HG02588 (cell line): ENCODE measurements at regions not wholly inside any gene's neighbourhood (a gene's known extent, or its start where the extent isn't known, plus 50 kb on each side); places are given as distances from the start of the nearest gene placed in this dataset.
"Not testable (repeated sequence)": the region's sequence is repeated elsewhere in the genome, so short reads cannot be mapped to it uniquely, and the experiment has no call there.

Experiments
- ATAC-seq: cut with Tn5 transposase; IDR thresholded peaks from one replicate; pipeline ENCODE4 v1.9.1; 2021; ENCODE audit warnings: mild to moderate bottlenecking, moderate library complexity; ENCODE audit not compliant: unreplicated experiment

GRCh38 chr6:135604035-135604860 lies 106.7 kb upstream of the AHI1 start:
- no peak for ATAC-seq

DNA sequence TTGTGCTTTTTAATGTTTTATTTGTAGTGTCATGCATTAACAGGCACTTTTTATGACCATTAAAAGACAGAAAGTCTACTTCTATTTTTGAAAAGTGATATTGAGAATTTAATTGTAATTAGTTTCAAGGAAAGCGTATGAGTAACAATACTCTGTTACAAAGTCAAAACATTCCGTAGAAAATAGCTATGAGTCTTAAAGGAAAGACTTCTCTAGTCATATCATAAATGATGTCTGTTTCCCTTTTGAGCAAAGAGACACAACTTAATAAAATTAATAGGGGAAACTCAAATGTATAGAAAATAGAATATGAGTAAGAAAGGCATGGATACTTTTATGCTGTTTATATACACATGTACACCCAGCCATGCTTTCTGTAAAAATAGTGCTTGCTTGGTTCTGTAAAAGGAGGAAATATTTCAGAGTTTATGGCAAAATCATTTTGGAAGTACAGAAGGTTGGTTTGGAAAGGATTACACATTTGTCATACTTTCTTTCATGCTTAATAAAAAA lies 107.8 kb upstream of the AHI1 start:
- ATAC-seq: no peak

DNA sequence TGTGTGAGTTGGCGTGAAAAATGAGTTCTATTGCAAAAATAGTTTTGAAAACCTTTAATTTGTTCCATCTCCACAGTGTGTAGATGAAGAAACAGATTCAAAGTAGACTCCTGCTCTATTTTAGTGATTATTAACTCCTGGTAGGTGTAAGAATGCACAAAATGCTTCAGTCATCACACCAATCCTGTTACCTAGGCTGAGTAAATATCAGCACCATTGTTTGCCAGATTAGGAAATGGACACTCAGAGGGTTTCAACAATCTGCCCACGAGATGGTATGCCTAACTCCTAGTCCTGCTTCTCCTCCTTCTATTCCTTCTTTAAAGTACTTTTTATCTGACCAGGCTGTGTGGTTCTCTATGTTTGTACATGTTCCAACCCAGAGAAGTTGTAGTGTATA lies 108.9 kb upstream of the AHI1 start:
- no peak for ATAC-seq

DNA sequence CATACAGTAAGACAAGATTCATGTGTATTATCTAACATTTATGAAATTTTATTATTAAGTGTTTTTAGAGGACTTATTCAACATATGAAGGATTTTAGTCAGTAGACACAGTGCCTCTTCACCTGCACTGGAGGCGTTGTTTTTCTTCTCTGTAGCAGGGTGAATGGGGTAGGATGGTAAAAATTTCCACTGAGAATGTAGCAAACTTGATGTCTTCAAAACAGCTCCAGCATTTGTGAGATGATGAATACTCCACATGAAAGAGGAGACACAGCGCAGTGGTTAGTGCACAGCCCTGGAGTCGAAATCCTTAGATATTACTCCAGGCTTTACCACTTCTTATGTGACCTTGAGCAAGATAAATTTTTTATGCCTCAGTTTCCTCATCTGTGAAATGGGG lies 110.5 kb upstream of the AHI1 start:
- no peak for ATAC-seq

- not testable (repeated sequence) for ATAC-seq
Observed at GRCh38 chr6:135610192-135610591, 112.7 kb upstream of the AHI1 start.

DNA sequence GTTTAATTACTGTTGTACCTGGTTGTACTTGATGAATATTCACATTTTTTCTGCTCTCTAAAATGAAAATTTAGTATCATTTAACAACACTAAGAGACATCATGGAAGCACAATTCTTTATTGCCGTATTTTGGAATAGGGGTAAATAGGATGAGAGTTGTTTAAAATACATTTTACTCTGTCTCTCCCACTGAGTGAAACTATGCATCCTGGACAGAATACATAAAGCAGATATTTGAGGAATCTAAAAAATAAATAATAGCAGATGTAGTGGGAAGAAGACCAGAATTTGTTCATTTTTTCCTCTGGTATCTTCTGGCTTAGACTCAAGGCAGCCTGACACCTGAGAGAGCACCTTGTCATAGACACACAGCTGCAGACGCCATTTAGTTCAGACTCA lies 119.1 kb upstream of the AHI1 start:
- ATAC-seq: no peak

- no peak for ATAC-seq
Observed at GRCh38 chr6:135617222-135617621, 119.7 kb upstream of the AHI1 start.

DNA sequence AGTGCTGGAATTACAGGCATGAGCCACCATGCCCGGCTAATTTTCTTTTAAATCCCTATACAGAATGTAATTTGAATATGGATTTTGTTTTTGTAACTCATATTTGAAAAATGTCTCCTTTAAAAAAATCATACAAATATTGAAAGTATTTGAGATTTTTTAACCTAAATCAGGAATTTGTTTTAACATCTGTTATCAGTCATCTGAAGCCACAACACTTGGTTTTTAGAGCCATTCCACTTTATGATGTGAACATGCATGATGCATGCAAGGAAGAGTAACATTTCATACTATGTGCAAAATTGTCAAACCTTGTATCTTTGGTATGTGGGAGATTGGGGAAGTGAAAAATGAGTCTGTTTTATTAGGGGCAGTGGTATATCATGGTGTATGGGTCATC lies 124.5 kb upstream of the AHI1 start:
- ATAC-seq: no peak

GRCh38 chr6:135623979-135624378 lies 126.4 kb upstream of the AHI1 start:
- no peak for ATAC-seq

GRCh38 chr6:135624402-135625295 lies 127.1 kb upstream of the AHI1 start:
- ATAC-seq: no peak

- ATAC-seq: not testable (repeated sequence)
Observed at GRCh38 chr6:135626001-135626400, 128.5 kb upstream of the AHI1 start.

- peak; percentile 77 for ATAC-seq
Observed at GRCh38 chr6:135627092-135627715, 129.7 kb upstream of the AHI1 start.

DNA sequence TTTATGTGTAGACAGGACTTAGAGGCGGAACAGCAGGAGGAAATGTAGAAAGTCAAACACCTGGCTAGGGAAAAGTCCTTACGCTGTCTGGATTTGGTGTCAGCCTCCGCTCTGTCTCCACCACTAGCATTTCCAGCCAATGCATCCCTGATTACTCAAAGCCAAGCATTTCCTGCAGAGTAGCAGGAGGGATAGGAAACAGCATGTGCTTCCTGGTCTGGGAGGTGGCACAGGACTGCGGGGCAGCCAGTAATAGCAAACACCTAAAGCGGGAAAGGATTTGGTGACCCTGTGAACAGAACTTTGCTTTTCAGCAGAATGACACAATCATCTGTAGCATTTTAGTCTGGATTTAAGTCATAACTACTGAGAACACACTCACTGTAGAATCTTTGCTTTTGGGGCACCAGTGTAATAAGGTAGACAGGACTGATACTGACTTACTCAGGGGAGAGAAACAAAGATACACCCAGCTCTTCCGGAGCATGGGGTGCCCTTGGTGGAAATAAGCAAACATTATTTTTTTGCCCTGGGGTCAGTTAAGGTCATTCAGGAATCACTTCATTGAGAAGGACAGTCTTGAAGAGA lies 133.3 kb upstream of the AHI1 start:
- ATAC-seq: no peak

DNA sequence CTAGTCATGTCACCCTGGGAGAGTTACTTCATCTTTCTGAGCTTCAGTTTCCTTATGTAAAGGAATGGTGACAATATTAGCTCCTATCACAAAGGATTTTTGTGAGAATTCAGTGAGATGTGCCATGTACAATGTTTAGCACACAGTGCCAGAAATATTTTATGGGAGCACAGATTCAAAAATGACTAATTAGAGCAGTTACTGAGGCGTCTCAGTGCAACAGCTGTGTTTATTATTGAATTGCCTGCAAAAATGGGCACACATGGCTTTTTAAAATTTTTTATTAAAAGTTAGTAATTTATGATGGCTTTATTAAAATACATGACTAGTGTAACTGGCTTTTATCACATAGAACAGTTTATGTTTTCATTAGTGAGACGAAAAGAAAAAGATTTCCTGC lies 134.3 kb upstream of the AHI1 start:
- no peak for ATAC-seq

DNA sequence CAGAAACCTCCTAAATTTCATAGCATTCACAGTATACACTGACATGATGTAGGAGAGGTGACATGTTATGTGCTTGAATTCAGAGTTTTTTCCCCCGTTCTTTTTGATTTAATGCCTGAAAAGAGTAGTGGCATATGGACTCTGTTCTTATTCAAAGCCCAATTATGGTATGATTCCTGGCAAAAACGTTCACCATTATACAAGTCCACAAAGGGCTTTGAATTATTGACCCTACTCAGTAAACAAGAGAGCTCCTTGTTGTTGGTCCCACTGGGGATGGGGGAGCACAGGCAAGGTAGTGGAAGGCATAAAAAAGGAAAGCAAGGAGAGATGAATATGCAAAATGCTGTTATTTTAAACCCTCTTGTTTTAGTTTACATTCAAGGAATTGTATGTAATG lies 136.0 kb upstream of the AHI1 start:
- ATAC-seq: no peak

- ATAC-seq: no peak
Observed at GRCh38 chr6:135637701-135638100, 140.2 kb upstream of the AHI1 start.

DNA sequence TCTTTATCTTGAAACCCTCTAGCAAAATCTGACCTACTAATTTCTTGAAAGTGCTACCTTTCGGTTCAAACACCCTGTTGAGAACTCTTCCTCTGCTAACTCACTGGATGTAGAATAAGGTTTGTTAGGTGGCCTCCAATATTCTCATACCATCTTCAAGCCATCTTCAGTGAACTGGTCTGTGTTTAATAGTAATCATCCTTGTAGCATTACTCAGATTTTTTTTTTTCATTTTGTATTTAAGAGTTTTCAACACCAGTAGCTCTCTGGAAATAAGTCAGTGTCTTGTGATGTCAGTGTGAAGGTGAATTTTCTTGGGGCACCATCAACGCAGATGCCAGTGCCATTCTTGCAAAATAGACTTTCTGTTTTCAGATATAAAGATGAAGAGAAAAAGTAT lies 140.6 kb upstream of the AHI1 start:
- no peak for ATAC-seq

GRCh38 chr6:135640048-135640447 lies 142.5 kb upstream of the AHI1 start:
- ATAC-seq: no peak

GRCh38 chr6:135640449-135641111 lies 143.0 kb upstream of the AHI1 start:
- ATAC-seq: no peak

DNA sequence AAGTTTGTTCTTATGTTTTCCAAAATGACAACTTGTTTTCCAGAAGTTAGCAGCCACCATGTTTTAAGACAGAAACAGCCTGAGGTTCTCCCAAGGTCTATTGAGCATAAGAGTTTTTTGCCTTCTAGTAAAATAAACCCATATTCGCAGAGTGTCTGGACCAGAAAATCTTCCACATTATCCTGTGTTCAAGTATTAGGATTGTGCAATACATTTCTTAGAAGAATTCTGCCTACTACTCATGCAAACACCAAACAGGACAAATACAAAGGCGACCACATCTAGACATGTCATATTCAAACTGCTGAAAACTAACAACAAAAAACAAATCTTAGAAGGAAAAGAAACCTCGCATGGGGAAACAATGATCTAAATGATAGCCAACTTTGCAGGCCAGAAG lies 145.4 kb upstream of the AHI1 start:
- ATAC-seq: no peak
